ENCODE measurements at regions not wholly inside any gene's neighbourhood (a gene's known extent, or its start where the extent isn't known, plus 50 kb on each side); places are given as distances from the start of the nearest gene placed in this dataset.

DNA sequence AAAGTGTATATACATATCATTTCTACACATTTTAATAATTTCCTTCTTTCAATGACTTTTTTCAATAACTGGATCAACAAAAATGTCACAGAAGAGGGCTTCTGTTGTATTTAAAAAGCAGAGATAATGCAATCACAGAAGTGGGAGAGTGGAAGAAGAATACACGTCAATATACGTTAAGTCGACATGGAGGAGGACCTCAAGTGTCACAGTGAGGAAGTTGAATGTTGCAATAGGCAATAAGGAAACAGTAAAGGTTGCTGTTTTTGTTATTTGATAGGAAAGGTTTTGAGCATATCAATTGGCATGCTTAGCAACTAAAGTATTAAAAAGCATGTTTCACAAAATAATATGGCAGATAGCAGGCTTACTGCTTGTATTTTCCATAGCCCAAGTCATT, 184.0 kb upstream of the NR4A3 start:
- CTCF ChIA-PET: no interaction called here
- no peaks in the 10 kb centered on the region for H4K20me1 ChIP-seq (ENCODE audit: insufficient read depth)
- no peak overlapping the region for H3K9ac ChIP-seq
- H2AFZ ChIP-seq (ENCODE audit: low read depth): no peak overlapping the region
- no peaks in the 10 kb centered on the region for H3F3A ChIP-seq (replicated peaks; ENCODE audit: insufficient read depth)
- H3K4me3 ChIP-seq (ENCODE audit: low read depth in 2 of 2, low read length in 1 of 2): no peak overlapping the region
- H3K27ac ChIP-seq (ENCODE audit: low read depth in 2 of 2, low read length in 1 of 2): no peak overlapping the region
- no peaks in the 10 kb centered on the region for H3K79me2 ChIP-seq (ENCODE audit: insufficient read depth)
- no peaks in the 10 kb centered on the region for H3K36me3 ChIP-seq (replicated peaks in 1 of 2; ENCODE audit: control insufficient read depth in 1 of 2, insufficient read depth in 2 of 2, low read length in 1 of 2)
- no peak overlapping the region for H3K4me2 ChIP-seq
- no peak for DNase-seq
- TF ChIP-seq, protein P1, sequence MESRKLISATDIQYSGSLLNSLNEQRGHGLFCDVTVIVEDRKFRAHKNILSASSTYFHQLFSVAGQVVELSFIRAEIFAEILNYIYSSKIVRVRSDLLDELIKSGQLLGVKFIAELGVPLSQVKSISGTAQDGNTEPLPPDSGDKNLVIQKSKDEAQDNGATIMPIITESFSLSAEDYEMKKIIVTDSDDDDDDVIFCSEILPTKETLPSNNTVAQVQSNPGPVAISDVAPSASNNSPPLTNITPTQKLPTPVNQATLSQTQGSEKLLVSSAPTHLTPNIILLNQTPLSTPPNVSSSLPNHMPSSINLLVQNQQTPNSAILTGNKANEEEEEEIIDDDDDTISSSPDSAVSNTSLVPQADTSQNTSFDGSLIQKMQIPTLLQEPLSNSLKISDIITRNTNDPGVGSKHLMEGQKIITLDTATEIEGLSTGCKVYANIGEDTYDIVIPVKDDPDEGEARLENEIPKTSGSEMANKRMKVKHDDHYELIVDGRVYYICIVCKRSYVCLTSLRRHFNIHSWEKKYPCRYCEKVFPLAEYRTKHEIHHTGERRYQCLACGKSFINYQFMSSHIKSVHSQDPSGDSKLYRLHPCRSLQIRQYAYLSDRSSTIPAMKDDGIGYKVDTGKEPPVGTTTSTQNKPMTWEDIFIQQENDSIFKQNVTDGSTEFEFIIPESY (IDR thresholded peaks at IDR 0.05; ENCODE audit: borderline replicate concordance, low read depth): no peak
- TF ChIP-seq SIN3A (IDR thresholded peaks at IDR 0.05; ENCODE audit: borderline replicate concordance, low read depth, low read length) (no peak), RXRA (IDR thresholded peaks at IDR 0.05; ENCODE audit: borderline replicate concordance, low read depth) (no peak), GATA2 (CRISPR knock-in tag; IDR thresholded peaks at IDR 0.05) (no peak)
- TF ChIP-seq, protein P2, sequence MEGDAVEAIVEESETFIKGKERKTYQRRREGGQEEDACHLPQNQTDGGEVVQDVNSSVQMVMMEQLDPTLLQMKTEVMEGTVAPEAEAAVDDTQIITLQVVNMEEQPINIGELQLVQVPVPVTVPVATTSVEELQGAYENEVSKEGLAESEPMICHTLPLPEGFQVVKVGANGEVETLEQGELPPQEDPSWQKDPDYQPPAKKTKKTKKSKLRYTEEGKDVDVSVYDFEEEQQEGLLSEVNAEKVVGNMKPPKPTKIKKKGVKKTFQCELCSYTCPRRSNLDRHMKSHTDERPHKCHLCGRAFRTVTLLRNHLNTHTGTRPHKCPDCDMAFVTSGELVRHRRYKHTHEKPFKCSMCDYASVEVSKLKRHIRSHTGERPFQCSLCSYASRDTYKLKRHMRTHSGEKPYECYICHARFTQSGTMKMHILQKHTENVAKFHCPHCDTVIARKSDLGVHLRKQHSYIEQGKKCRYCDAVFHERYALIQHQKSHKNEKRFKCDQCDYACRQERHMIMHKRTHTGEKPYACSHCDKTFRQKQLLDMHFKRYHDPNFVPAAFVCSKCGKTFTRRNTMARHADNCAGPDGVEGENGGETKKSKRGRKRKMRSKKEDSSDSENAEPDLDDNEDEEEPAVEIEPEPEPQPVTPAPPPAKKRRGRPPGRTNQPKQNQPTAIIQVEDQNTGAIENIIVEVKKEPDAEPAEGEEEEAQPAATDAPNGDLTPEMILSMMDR (IDR thresholded peaks at IDR 0.05): no peak
- H3K4me1 ChIP-seq (ENCODE audit: control insufficient read depth in 1 of 2, insufficient read depth in 2 of 2, low read depth in 1 of 2, low read length in 1 of 2): no peaks in the 10 kb centered on the region
- POLR2A ChIA-PET: no interaction called here
- H3K9me2 ChIP-seq: no peaks in the 10 kb centered on the region
- 78% methylated on average over 3 of the region's 3 CpGs for WGBS (ENCODE audit: low lambda C conversion rate)
- peaks cover 5% of the 10 kb centered on the region; the same call in 1 of the 2 replicates for H3K9me3 ChIP-seq
- no peaks in the 10 kb centered on the region for H3K27me3 ChIP-seq (ENCODE audit: insufficient read depth)

DNA sequence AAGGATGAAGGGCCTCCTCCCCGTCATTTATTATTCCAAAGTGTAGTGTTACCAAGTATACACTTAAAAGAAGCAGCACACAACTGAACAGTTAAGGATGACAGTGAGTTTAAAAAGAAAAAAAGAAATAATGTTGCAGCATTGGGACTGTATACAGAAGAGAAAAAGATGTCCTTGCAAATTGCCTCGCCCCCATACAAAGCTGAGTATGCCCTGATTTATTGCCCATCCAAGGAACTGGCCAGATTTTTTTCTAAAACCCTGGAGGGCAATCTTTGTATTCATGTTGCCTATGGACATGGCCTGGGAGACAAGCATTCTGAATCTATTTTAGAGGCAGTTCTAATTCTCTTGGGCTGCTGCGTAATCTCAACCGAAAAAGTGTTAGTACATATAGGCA, 182.7 kb upstream of the NR4A3 start:
- Histone ChIP-seq H3K9ac (no peak overlapping the region), H3K79me2 (ENCODE audit: insufficient read depth) (no peaks in the 10 kb centered on the region), H3K27ac (ENCODE audit: low read depth in 2 of 2, low read length in 1 of 2) (no peak overlapping the region), H3K4me2 (no peak overlapping the region), H4K20me1 (ENCODE audit: insufficient read depth) (no peaks in the 10 kb centered on the region), H3K27me3 (ENCODE audit: insufficient read depth) (no peaks in the 10 kb centered on the region), H3K4me3 (ENCODE audit: low read depth in 2 of 2, low read length in 1 of 2) (no peak overlapping the region), H2AFZ (ENCODE audit: low read depth) (no peak overlapping the region), H3K36me3 (replicated peaks in 1 of 2; ENCODE audit: control insufficient read depth in 1 of 2, insufficient read depth in 2 of 2, low read length in 1 of 2) (no peaks in the 10 kb centered on the region), H3K9me2 (no peaks in the 10 kb centered on the region), H3K4me1 (ENCODE audit: control insufficient read depth in 1 of 2, insufficient read depth in 2 of 2, low read depth in 1 of 2, low read length in 1 of 2) (no peaks in the 10 kb centered on the region), H3F3A (replicated peaks; ENCODE audit: insufficient read depth) (no peaks in the 10 kb centered on the region), H3K9me3 (0 out of 2 replicates have a peak, but pooled peaks cover 5% of the 10 kb centered on the region)
- ChIA-PET CTCF (no interaction called here), POLR2A (no interaction called here)
- TF ChIP-seq, protein P3, sequence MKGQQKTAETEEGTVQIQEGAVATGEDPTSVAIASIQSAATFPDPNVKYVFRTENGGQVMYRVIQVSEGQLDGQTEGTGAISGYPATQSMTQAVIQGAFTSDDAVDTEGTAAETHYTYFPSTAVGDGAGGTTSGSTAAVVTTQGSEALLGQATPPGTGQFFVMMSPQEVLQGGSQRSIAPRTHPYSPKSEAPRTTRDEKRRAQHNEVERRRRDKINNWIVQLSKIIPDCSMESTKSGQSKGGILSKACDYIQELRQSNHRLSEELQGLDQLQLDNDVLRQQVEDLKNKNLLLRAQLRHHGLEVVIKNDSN (IDR thresholded peaks at IDR 0.05; ENCODE audit: borderline replicate concordance, low read depth): no peak
- DNase-seq: no peak
- 66% methylated on average over 4 of the region's 4 CpGs for whole genome bisulfite sequencing (ENCODE audit: low lambda C conversion rate)

DNA sequence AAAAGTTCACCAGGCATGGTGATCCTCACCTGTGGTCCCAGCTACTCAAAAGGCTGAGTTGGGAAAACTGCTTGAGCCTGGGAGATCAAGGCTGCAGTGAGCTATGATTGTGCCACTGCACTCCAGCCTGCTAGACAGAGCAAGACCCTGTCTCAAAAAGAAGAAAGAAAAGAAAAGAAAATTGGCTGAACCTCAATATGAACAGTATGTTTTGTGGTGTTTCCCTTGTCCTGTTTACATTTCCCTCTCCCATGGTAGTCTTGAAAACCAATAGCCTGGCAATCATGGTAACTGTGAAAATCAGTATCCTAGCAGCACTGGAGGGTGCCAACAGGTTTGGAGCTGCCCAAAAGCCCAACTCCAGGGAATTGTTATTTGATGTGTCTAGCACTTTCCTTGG, 174.1 kb upstream of the NR4A3 start:
- TF ChIP-seq TCF12 (IDR thresholded peaks at IDR 0.05) (no peak), YY1 (IDR thresholded peaks at IDR 0.05; ENCODE audit: low read depth) (no peak)
- ChIA-PET CTCF (no interaction called here), POLR2A (no interaction called here)
- H3K27me3 ChIP-seq (ENCODE audit: insufficient read depth): no peaks in the 10 kb centered on the region
- DNase-seq: no peak
- H4K20me1 ChIP-seq (ENCODE audit: insufficient read depth): no peaks in the 10 kb centered on the region
- no peaks in the 10 kb centered on the region for H3K9me3 ChIP-seq
- no peaks in the 10 kb centered on the region for H3K9me2 ChIP-seq
- H3K79me2 ChIP-seq (ENCODE audit: insufficient read depth): no peaks in the 10 kb centered on the region
- H3K4me2 ChIP-seq: no peak overlapping the region
- no peak overlapping the region for H2AFZ ChIP-seq (ENCODE audit: low read depth)
- no peak overlapping the region for H3K4me3 ChIP-seq (ENCODE audit: low read depth in 2 of 2, low read length in 1 of 2)
- H3K9ac ChIP-seq: no peak overlapping the region
- H3F3A ChIP-seq (replicated peaks; ENCODE audit: insufficient read depth): no peaks in the 10 kb centered on the region
- no peaks in the 10 kb centered on the region for H3K4me1 ChIP-seq (ENCODE audit: control insufficient read depth in 1 of 2, insufficient read depth in 2 of 2, low read depth in 1 of 2, low read length in 1 of 2)
- no peaks in the 10 kb centered on the region for H3K36me3 ChIP-seq (replicated peaks in 1 of 2; ENCODE audit: control insufficient read depth in 1 of 2, insufficient read depth in 2 of 2, low read length in 1 of 2)
- no peak overlapping the region for H3K27ac ChIP-seq (ENCODE audit: low read depth in 2 of 2, low read length in 1 of 2)
